Fibroblast of lung (primary cell): ENCODE measurements at regions not wholly inside any gene's neighbourhood (a gene's known extent, or its start where the extent isn't known, plus 50 kb on each side); places are given as distances from the start of the nearest gene placed in this dataset.

Experiments
- DNase-seq, 2 donors: peaks; one replicate each; pipeline versions ENCODE4 v3.0.0 to v3.0.0-alpha.2; 2010; ENCODE audit warnings: low read depth in 2 of 2
- H2AFZ ChIP-seq: 2 replicates; pipeline ENCODE4 v1.5.1; 2012; ENCODE audit warnings: low read length, control low read depth, inconsistent platforms
- H3K27ac ChIP-seq: 2 replicates; pipeline ENCODE4 v1.5.1; 2011; ENCODE audit warnings: low read length, control low read depth; ENCODE audit not compliant: insufficient read depth
- H3K27me3 ChIP-seq: 2 replicates; pipeline ENCODE4 v1.5.1; 2011; ENCODE audit warnings: mild to moderate bottlenecking, low read length; ENCODE audit not compliant: control insufficient read depth, insufficient read depth
- H3K36me3 ChIP-seq: 2 replicates; pipeline ENCODE4 v1.5.1; 2011; ENCODE audit warnings: low read length; ENCODE audit not compliant: control insufficient read depth, insufficient read depth
- H3K4me1 ChIP-seq: 2 replicates; pipeline ENCODE4 v1.5.1; 2011; ENCODE audit warnings: low read length; ENCODE audit not compliant: control insufficient read depth, insufficient read depth; ENCODE audit errors: extremely low read depth
- H3K4me2 ChIP-seq: 2 replicates; pipeline ENCODE4 v1.5.1; 2011; ENCODE audit warnings: low read length, control low read depth; ENCODE audit not compliant: insufficient read depth; ENCODE audit errors: extremely low read depth
- H3K4me3 ChIP-seq, 4 experiments: fragments of 200-600 bp in 1 of 4; sonication (generic) in 1 of 4; replicated peaks in 1 of 4; 2 replicates each; pipeline ENCODE4 v1.5.1; 2011 to 2016; ENCODE audit warnings: low read length in 4 of 4, low read depth in 3 of 4, mild to moderate bottlenecking in 3 of 4, control low read depth in 2 of 4, inconsistent platforms in 1 of 4, mixed read lengths in 1 of 4; ENCODE audit not compliant: insufficient read depth in 1 of 4; ENCODE audit errors: control extremely low read depth in 1 of 4
- H3K79me2 ChIP-seq: 2 replicates; pipeline ENCODE4 v1.5.1; 2012; ENCODE audit warnings: mild to moderate bottlenecking, low read length, inconsistent platforms; ENCODE audit not compliant: control insufficient read depth, insufficient read depth
- H3K9ac ChIP-seq: 2 replicates; pipeline ENCODE4 v1.5.1; 2011; ENCODE audit warnings: mild to moderate bottlenecking, low read length, control low read depth; ENCODE audit not compliant: insufficient read depth
- H3K9me3 ChIP-seq: 2 replicates; pipeline ENCODE4 v1.5.1; 2012; ENCODE audit warnings: low read depth, low read length; ENCODE audit not compliant: control insufficient read depth, insufficient read depth
- H4K20me1 ChIP-seq: 2 replicates; pipeline ENCODE4 v1.5.1; 2011; ENCODE audit warnings: low read length; ENCODE audit not compliant: control insufficient read depth, insufficient read depth; ENCODE audit errors: extremely low read depth
- CTCF ChIP-seq, 2 donors: IDR thresholded peaks in 1 of 2; conservative IDR thresholded peaks in 1 of 2; 1 replicate in 1 of 2; 2 replicates in 1 of 2; pipeline ENCODE4 v1.5.1; 2011 to 2012; ENCODE audit warnings: low read length in 2 of 2, control low read depth in 1 of 2, inconsistent platforms in 1 of 2, low read depth in 1 of 2, mild to moderate bottlenecking in 1 of 2
- EZH2 ChIP-seq: IDR thresholded peaks from 2 replicates; pipeline ENCODE4 v1.5.1; 2012; ENCODE audit warnings: low read length, control low read depth, mild to moderate bottlenecking; ENCODE audit errors: missing control alignments

DNA sequence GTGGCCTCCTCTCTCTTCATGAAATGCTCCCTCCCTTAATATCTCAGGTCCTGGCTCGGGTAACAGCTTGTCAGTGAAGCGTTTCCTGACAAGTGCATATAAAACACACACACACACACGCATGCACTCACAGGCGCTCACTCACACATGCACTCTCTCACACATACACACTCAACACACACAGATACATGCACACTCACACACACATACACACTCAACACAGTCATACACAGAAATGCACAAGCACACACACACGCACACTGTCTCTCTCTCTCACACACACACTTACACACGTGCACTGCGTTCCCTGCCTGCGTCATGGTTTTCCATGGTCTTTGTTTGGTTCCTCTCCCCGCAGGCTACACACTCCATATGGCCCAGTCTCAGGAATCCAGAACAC lies 344.1 kb downstream of the UQCRFS1 start:
- H3K4me2 ChIP-seq: no peak overlapping the region
- no peak overlapping the region for H3K27ac ChIP-seq
- no peaks in the 10 kb centered on the region for H3K4me1 ChIP-seq
- H3K9me3 ChIP-seq: no peaks in the 10 kb centered on the region
- DNase-seq: no peak
- H3K9ac ChIP-seq: no peak overlapping the region
- no peak overlapping the region for H2AFZ ChIP-seq
- H3K27me3 ChIP-seq: no peaks in the 10 kb centered on the region
- no peaks in the 10 kb centered on the region for H3K36me3 ChIP-seq
- no peak overlapping the region for H3K4me3 ChIP-seq
- H4K20me1 ChIP-seq: no peaks in the 10 kb centered on the region
- TF ChIP-seq CTCF (conservative IDR thresholded peaks at IDR 0.05 in 1 of 2, IDR thresholded peaks at IDR 0.05 in 1 of 2; ENCODE audit: low read depth in 1 of 2, low read length in 2 of 2) (no peak), EZH2 (no peak)
- no peaks in the 10 kb centered on the region for H3K79me2 ChIP-seq

DNA sequence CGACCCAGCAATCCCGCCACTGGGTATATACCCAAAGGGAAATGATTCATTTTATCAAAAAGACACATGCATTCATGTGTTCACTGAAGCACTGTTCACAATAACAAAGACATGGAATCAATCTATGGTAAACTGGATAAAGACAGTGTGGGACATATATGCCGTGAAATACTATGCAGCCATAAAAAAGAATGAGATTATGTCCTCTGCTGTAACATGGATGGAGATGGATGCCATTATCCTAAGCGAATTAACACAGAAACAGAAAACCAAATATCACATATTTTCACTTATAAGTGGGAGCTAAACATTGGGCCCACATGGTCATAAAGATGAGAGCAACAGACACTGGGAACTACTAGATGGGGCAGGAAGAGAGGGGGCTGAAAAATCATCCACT lies 345.0 kb downstream of the UQCRFS1 start:
- H3K4me2 ChIP-seq: no peak overlapping the region
- H3K9me3 ChIP-seq: no peaks in the 10 kb centered on the region
- H3K27me3 ChIP-seq: no peaks in the 10 kb centered on the region
- no peaks in the 10 kb centered on the region for H3K4me1 ChIP-seq
- no peak overlapping the region for H3K4me3 ChIP-seq
- no peak for DNase-seq
- no peak overlapping the region for H2AFZ ChIP-seq
- H3K9ac ChIP-seq: no peak overlapping the region
- no peak overlapping the region for H3K27ac ChIP-seq
- no peaks in the 10 kb centered on the region for H3K79me2 ChIP-seq
- no peak for TF ChIP-seq CTCF (conservative IDR thresholded peaks at IDR 0.05 in 1 of 2, IDR thresholded peaks at IDR 0.05 in 1 of 2; ENCODE audit: low read depth in 1 of 2, low read length in 2 of 2)
- no peak for TF ChIP-seq EZH2
- H4K20me1 ChIP-seq: no peaks in the 10 kb centered on the region
- no peaks in the 10 kb centered on the region for H3K36me3 ChIP-seq

GRCh38 chr19:28864577-28865042 lies 348.3 kb downstream of the UQCRFS1 start:
- Histone ChIP-seq H2AFZ (no peak overlapping the region), H3K36me3 (no peaks in the 10 kb centered on the region), H3K4me2 (no peak overlapping the region), H3K9me3 (no peaks in the 10 kb centered on the region), H3K4me1 (no peaks in the 10 kb centered on the region), H3K27me3 (no peaks in the 10 kb centered on the region), H3K27ac (no peak overlapping the region), H3K9ac (no peak overlapping the region), H3K4me3 (no peak overlapping the region), H4K20me1 (no peaks in the 10 kb centered on the region), H3K79me2 (no peaks in the 10 kb centered on the region)
- no peak for TF ChIP-seq CTCF (conservative IDR thresholded peaks at IDR 0.05 in 1 of 2, IDR thresholded peaks at IDR 0.05 in 1 of 2; ENCODE audit: low read depth in 1 of 2, low read length in 2 of 2)
- TF ChIP-seq EZH2: no peak
- no peak for DNase-seq
